Hematopoietic multipotent progenitor cell treated with erythropoietin and hydrocortisone succinate and interleukin-3 and kit ligand, for 6 days (in vitro differentiated cells): ENCODE measurements at regions not wholly inside any gene's neighbourhood (a gene's known extent, or its start where the extent isn't known, plus 50 kb on each side); places are given as distances from the start of the nearest gene placed in this dataset.

Experiments
- DNase-seq: peaks from one replicate; pipeline ENCODE4 v3.0.0-alpha.2; 2015

- DNase-seq = peak; percentile 3
These were observed 516.9 kb downstream of the TFAP2B start for GRCh38 chr6:51335543-51335942.

GRCh38 chr6:51336185-51336584, 517.5 kb downstream of the TFAP2B start:
- no peak for DNase-seq

- no peak for DNase-seq
These were observed 518.6 kb downstream of the TFAP2B start for GRCh38 chr6:51337277-51337676.

- no peak for DNase-seq
These were observed 520.4 kb downstream of the TFAP2B start for GRCh38 chr6:51339108-51339507.

- DNase-seq = no peak
These were observed 521.1 kb downstream of the TFAP2B start for GRCh38 chr6:51339728-51340127.

- DNase-seq = no peak
These were observed 523.7 kb downstream of the TFAP2B start for GRCh38 chr6:51342393-51342792.

GRCh38 chr6:51349857-51350256, 531.2 kb downstream of the TFAP2B start:
- no peak for DNase-seq

- DNase-seq = peak; percentile 47
These were observed 531.7 kb downstream of the TFAP2B start for GRCh38 chr6:51350308-51350904.

- DNase-seq = no peak
These were observed 533.9 kb downstream of the TFAP2B start for GRCh38 chr6:51352506-51353029.

GRCh38 chr6:51360287-51360686, 541.6 kb downstream of the TFAP2B start:
- DNase-seq = no peak

GRCh38 chr6:51365566-51365965, 546.9 kb downstream of the TFAP2B start:
- DNase-seq = no peak

- no peak for DNase-seq
These were observed 550.8 kb downstream of the TFAP2B start for GRCh38 chr6:51369485-51369884.

- no peak for DNase-seq
These were observed 564.2 kb downstream of the TFAP2B start for GRCh38 chr6:51382847-51383246.

GRCh38 chr6:51384736-51385135, 566.1 kb downstream of the TFAP2B start:
- DNase-seq = no peak

GRCh38 chr6:51386347-51386836, 567.7 kb downstream of the TFAP2B start:
- DNase-seq = no peak

- DNase-seq = no peak
These were observed 569.2 kb downstream of the TFAP2B start for GRCh38 chr6:51387907-51388306.

- no peak for DNase-seq
These were observed 575.4 kb downstream of the TFAP2B start for GRCh38 chr6:51394061-51394460.

- no peak for DNase-seq
These were observed 577.9 kb downstream of the TFAP2B start for GRCh38 chr6:51396583-51396982.

GRCh38 chr6:51398064-51398705, 579.5 kb downstream of the TFAP2B start:
- no peak for DNase-seq

GRCh38 chr6:51398793-51399192, 580.1 kb downstream of the TFAP2B start:
- no peak for DNase-seq

- no peak for DNase-seq
These were observed 591.8 kb downstream of the TFAP2B start for GRCh38 chr6:51410453-51410852.

- no peak for DNase-seq
These were observed 592.9 kb downstream of the TFAP2B start for GRCh38 chr6:51411496-51412125.

- DNase-seq = no peak
These were observed 595.7 kb downstream of the TFAP2B start for GRCh38 chr6:51414361-51414760.

- no peak for DNase-seq
These were observed 596.8 kb downstream of the TFAP2B start for GRCh38 chr6:51415501-51415900.
